ENCODE measurements at regions not wholly inside any gene's neighbourhood (a gene's known extent, or its start where the extent isn't known, plus 50 kb on each side); places are given as distances from the start of the nearest gene placed in this dataset.

- Histone ChIP-seq H3F3A (replicated peaks; ENCODE audit: insufficient read depth) (no peaks in the 10 kb centered on the region), H3K9ac (no peak overlapping the region), H3K9me2 (no peaks in the 10 kb centered on the region), H3K27ac (ENCODE audit: low read depth in 2 of 2, low read length in 1 of 2) (no peak overlapping the region), H3K36me3 (replicated peaks in 1 of 2; ENCODE audit: control insufficient read depth in 1 of 2, insufficient read depth in 2 of 2, low read length in 1 of 2) (no peaks in the 10 kb centered on the region), H4K20me1 (ENCODE audit: insufficient read depth) (no peaks in the 10 kb centered on the region), H3K9me3 (no peaks in the 10 kb centered on the region), H3K4me1 (ENCODE audit: control insufficient read depth in 1 of 2, insufficient read depth in 2 of 2, low read depth in 1 of 2, low read length in 1 of 2) (peaks cover 0 to 5% of the 10 kb centered on the region in 2 experiments; a peak in 1 of 4 replicates), H2AFZ (ENCODE audit: low read depth) (no peak overlapping the region), H3K27me3 (ENCODE audit: insufficient read depth) (no peaks in the 10 kb centered on the region), H3K4me2 (no peak overlapping the region), H3K79me2 (ENCODE audit: insufficient read depth) (no peaks in the 10 kb centered on the region), H3K4me3 (ENCODE audit: low read depth in 2 of 2, low read length in 1 of 2) (no peak overlapping the region)
- no peak for DNase-seq
- ChIA-PET POLR2A (no interaction called here), CTCF (no interaction called here)
- 82% methylated on average over 6 of the region's 7 CpGs for WGBS (ENCODE audit: low lambda C conversion rate)
- TF ChIP-seq NFIC (IDR thresholded peaks at IDR 0.05; ENCODE audit: borderline replicate concordance): no peak
- TF ChIP-seq TAF1 (IDR thresholded peaks at IDR 0.05; ENCODE audit: borderline replicate concordance, low read depth, low read length): no peak
- no peak for TF ChIP-seq SMC3 (IDR thresholded peaks at IDR 0.05; ENCODE audit: low read depth, low read length)
- TF ChIP-seq FOXM1 (IDR thresholded peaks at IDR 0.05; ENCODE audit: low read depth): no peak
- no peak for TF ChIP-seq MEF2A (IDR thresholded peaks at IDR 0.05; ENCODE audit: borderline replicate concordance, low read depth)
- TF ChIP-seq PBX3 (IDR thresholded peaks at IDR 0.05): no peak
- no peak for TF ChIP-seq YY1 (IDR thresholded peaks at IDR 0.05; ENCODE audit: low read depth)
Measured at GRCh38 chr3:72163809-72164634, 379.1 kb upstream of the PROK2 start.

- WGBS (ENCODE audit: low lambda C conversion rate): 92% methylated on average over 4 of the region's 6 CpGs
- no peak for DNase-seq
- POLR2A ChIA-PET: no interaction called here
- no peaks in the 10 kb centered on the region for H3K9me2 ChIP-seq
- H3K4me1 ChIP-seq (ENCODE audit: control insufficient read depth in 1 of 2, insufficient read depth in 2 of 2, low read depth in 1 of 2, low read length in 1 of 2): peaks cover 0 to 11% of the 10 kb centered on the region in 2 experiments; a peak in 1 of 4 replicates
- no peaks in the 10 kb centered on the region for H3K36me3 ChIP-seq (replicated peaks in 1 of 2; ENCODE audit: control insufficient read depth in 1 of 2, insufficient read depth in 2 of 2, low read length in 1 of 2)
- no peaks in the 10 kb centered on the region for H3K9me3 ChIP-seq
- CTCF ChIA-PET: no interaction called here
- no peaks in the 10 kb centered on the region for H3F3A ChIP-seq (replicated peaks; ENCODE audit: insufficient read depth)
- no peak for TF ChIP-seq SIN3A (IDR thresholded peaks at IDR 0.05; ENCODE audit: borderline replicate concordance, low read depth, low read length)
- no peak for TF ChIP-seq TCF12 (IDR thresholded peaks at IDR 0.05)
- no peak for TF ChIP-seq ELF1 (IDR thresholded peaks at IDR 0.05)
- no peak for TF ChIP-seq FOXM1 (IDR thresholded peaks at IDR 0.05; ENCODE audit: low read depth)
- no peak for TF ChIP-seq MEF2A (IDR thresholded peaks at IDR 0.05; ENCODE audit: borderline replicate concordance, low read depth)
- TF ChIP-seq FOSL2 (IDR thresholded peaks at IDR 0.05; ENCODE audit: borderline replicate concordance, low read depth): no peak
- TF ChIP-seq IRF3 (IDR thresholded peaks at IDR 0.05; ENCODE audit: low read depth, low read length): no peak
- H3K4me2 ChIP-seq: no peak overlapping the region
- H3K9ac ChIP-seq: no peak overlapping the region
- H3K27me3 ChIP-seq (ENCODE audit: insufficient read depth): no peaks in the 10 kb centered on the region
- no peaks in the 10 kb centered on the region for H4K20me1 ChIP-seq (ENCODE audit: insufficient read depth)
- no peaks in the 10 kb centered on the region for H3K79me2 ChIP-seq (ENCODE audit: insufficient read depth)
- no peak overlapping the region for H3K27ac ChIP-seq (ENCODE audit: low read depth in 2 of 2, low read length in 1 of 2)
- H2AFZ ChIP-seq (ENCODE audit: low read depth): no peak overlapping the region
- H3K4me3 ChIP-seq (ENCODE audit: low read depth in 2 of 2, low read length in 1 of 2): no peak overlapping the region
Measured at GRCh38 chr3:72162649-72163184, 377.8 kb upstream of the PROK2 start.
